ENCODE measurements at regions not wholly inside any gene's neighbourhood (a gene's known extent, or its start where the extent isn't known, plus 50 kb on each side); places are given as distances from the start of the nearest gene placed in this dataset.
"Not testable (repeated sequence)": the region's sequence is repeated elsewhere in the genome, so short reads cannot be mapped to it uniquely, and the experiment has no call there.

GRCh38 chr1:229176457-229176856, 94.5 kb upstream of the RAB4A start:
- not testable (repeated sequence) for TF ChIP-seq NFATC3 (CRISPR knock-in tag; IDR thresholded peaks at IDR 0.05); ATF1 (CRISPR knock-in tag; IDR thresholded peaks at IDR 0.05); SIN3A (IDR thresholded peaks at IDR 0.05; ENCODE audit: borderline replicate concordance, low read depth, low read length); ZNF572 (CRISPR knock-in tag; IDR thresholded peaks at IDR 0.05); NCOA2 (CRISPR knock-in tag; IDR thresholded peaks at IDR 0.05); POLR2AphosphoS2 (IDR thresholded peaks at IDR 0.05; ENCODE audit: low read depth, low read length); ATF2 (CRISPR knock-in tag; IDR thresholded peaks at IDR 0.05); RBFOX2 (IDR thresholded peaks at IDR 0.05; ENCODE audit: low read depth, low read length); HDAC6 (IDR thresholded peaks at IDR 0.05; ENCODE audit: low read depth, low read length)

Measured in HepG2 (cell line).